ENCODE measurements at regions not wholly inside any gene's neighbourhood (a gene's known extent, or its start where the extent isn't known, plus 50 kb on each side); places are given as distances from the start of the nearest gene placed in this dataset.

GRCh38 chr13:74280093-74280794 lies 146.0 kb upstream of the KLF12 start:
- no peak overlapping the region for H3K27ac ChIP-seq
- no peak for TF ChIP-seq CTCF (conservative IDR thresholded peaks at IDR 0.05; ENCODE audit: low read depth)
- DNase-seq (ENCODE audit: low spot score), result no peak
- POLR2A ChIA-PET (ENCODE audit: low non-redundant PET), result no interaction called here
- CTCF ChIA-PET, result no interaction called here

- ChIA-PET POLR2A (ENCODE audit: low non-redundant PET) (no interaction called here), CTCF (no interaction called here)
- TF ChIP-seq CTCF (conservative IDR thresholded peaks at IDR 0.05; ENCODE audit: low read depth), result no peak
Measured at GRCh38 chr13:74278901-74279300, 144.7 kb upstream of the KLF12 start.

GRCh38 chr13:74274916-74275315 lies 140.7 kb upstream of the KLF12 start:
- no peak for DNase-seq (ENCODE audit: low spot score)
- no peak overlapping the region for H3K27ac ChIP-seq
- ChIA-PET POLR2A (ENCODE audit: low non-redundant PET) (no interaction called here), CTCF (no interaction called here)
- TF ChIP-seq CTCF (conservative IDR thresholded peaks at IDR 0.05; ENCODE audit: low read depth), result no peak

More at GRCh38 chr13:74278901-74279300, 144.7 kb upstream of the KLF12 start:
- DNase-seq (ENCODE audit: low spot score), result no peak
- H3K27ac ChIP-seq, result no peak overlapping the region

- ChIA-PET POLR2A (ENCODE audit: low non-redundant PET) (no interaction called here), CTCF (no interaction called here)
- DNase-seq (ENCODE audit: low spot score), result no peak
- H3K27ac ChIP-seq, result no peak overlapping the region
- TF ChIP-seq CTCF (conservative IDR thresholded peaks at IDR 0.05; ENCODE audit: low read depth), result no peak
Measured at GRCh38 chr13:74273581-74273980, 139.4 kb upstream of the KLF12 start.

- no peak for DNase-seq (ENCODE audit: low spot score)
- H3K27ac ChIP-seq, result no peak overlapping the region
- TF ChIP-seq CTCF (conservative IDR thresholded peaks at IDR 0.05; ENCODE audit: low read depth), result no peak
- POLR2A ChIA-PET (ENCODE audit: low non-redundant PET), result no interaction called here
- CTCF ChIA-PET, result interaction anchor here (0.7 to 0.8 kb wide), 2 partner anchors 14 to 82 kb away, joined by 3 read pairs; no protein-coding TSS in a partner anchor
Measured at GRCh38 chr13:74272826-74273225, 138.6 kb upstream of the KLF12 start.

GRCh38 chr13:74270018-74270417 lies 135.8 kb upstream of the KLF12 start:
- POLR2A ChIA-PET (ENCODE audit: low non-redundant PET), result no interaction called here
- H3K27ac ChIP-seq, result no peak overlapping the region
- no peak for TF ChIP-seq CTCF (conservative IDR thresholded peaks at IDR 0.05; ENCODE audit: low read depth)
- DNase-seq (ENCODE audit: low spot score), result peak; percentile 33
- CTCF ChIA-PET, result interaction anchor here (0.6 to 0.7 kb wide), 3 partner anchors 17 to 189 kb away, joined by 3 to 4 read pairs (median 3); no protein-coding TSS in a partner anchor
